ENCODE measurements at regions not wholly inside any gene's neighbourhood (a gene's known extent, or its start where the extent isn't known, plus 50 kb on each side); places are given as distances from the start of the nearest gene placed in this dataset.

GRCh38 chr12:115687094-115687493, 590.4 kb downstream of the MED13L start:
- no peak overlapping the region for H3K27ac Mint-ChIP-seq
- TF ChIP-seq CTCF (IDR thresholded peaks at IDR 0.05), result no peak
- peak; percentile 57 for DNase-seq
- peaks cover 15% of the 10 kb centered on the region for H3K27me3 Mint-ChIP-seq (ENCODE audit: low read depth, poor library complexity)
- peaks cover 68% of the 10 kb centered on the region for H3K4me1 Mint-ChIP-seq
- H3K36me3 Mint-ChIP-seq (ENCODE audit: low read depth), result no peaks in the 10 kb centered on the region
- no peaks in the 10 kb centered on the region for H3K9me3 Mint-ChIP-seq
- H3K4me3 Mint-ChIP-seq, result peak overlapping the region; percentile 44

- Mint-ChIP-seq H3K36me3 (ENCODE audit: low read depth) (peaks cover 5% of the 10 kb centered on the region), H3K9me3 (peaks cover 26% of the 10 kb centered on the region), H3K27ac (no peak overlapping the region), H3K4me1 (peaks cover 32% of the 10 kb centered on the region), H3K27me3 (ENCODE audit: low read depth, poor library complexity) (peaks cover 10% of the 10 kb centered on the region), H3K4me3 (no peak overlapping the region)
- TF ChIP-seq CTCF (IDR thresholded peaks at IDR 0.05), result no peak
- no peak for DNase-seq
These were observed 594.2 kb downstream of the MED13L start for GRCh38 chr12:115683240-115683780.

GRCh38 chr12:115680967-115681366, 596.5 kb downstream of the MED13L start:
- no peak overlapping the region for H3K4me3 Mint-ChIP-seq
- no peak overlapping the region for H3K27ac Mint-ChIP-seq
- DNase-seq, result no peak
- peaks cover 29% of the 10 kb centered on the region for H3K9me3 Mint-ChIP-seq
- peaks cover 5% of the 10 kb centered on the region for H3K36me3 Mint-ChIP-seq (ENCODE audit: low read depth)
- peaks cover 8% of the 10 kb centered on the region for H3K4me1 Mint-ChIP-seq
- TF ChIP-seq CTCF (IDR thresholded peaks at IDR 0.05), result no peak
- H3K27me3 Mint-ChIP-seq (ENCODE audit: low read depth, poor library complexity), result peaks cover 12% of the 10 kb centered on the region

GRCh38 chr12:115672506-115673080, 604.9 kb downstream of the MED13L start:
- TF ChIP-seq CTCF (IDR thresholded peaks at IDR 0.05), result no peak
- no peaks in the 10 kb centered on the region for H3K36me3 Mint-ChIP-seq (ENCODE audit: low read depth)
- no peak overlapping the region for H3K27ac Mint-ChIP-seq
- H3K9me3 Mint-ChIP-seq, result peaks cover 4% of the 10 kb centered on the region
- H3K27me3 Mint-ChIP-seq (ENCODE audit: low read depth, poor library complexity), result peaks cover 29% of the 10 kb centered on the region
- no peak overlapping the region for H3K4me3 Mint-ChIP-seq
- H3K4me1 Mint-ChIP-seq, result peaks cover 19% of the 10 kb centered on the region
- no peak for DNase-seq

GRCh38 chr12:115672086-115672485, 605.4 kb downstream of the MED13L start:
- Mint-ChIP-seq H3K9me3 (peaks cover 4% of the 10 kb centered on the region), H3K36me3 (ENCODE audit: low read depth) (no peaks in the 10 kb centered on the region)

More at GRCh38 chr12:115672086-115672485, 605.4 kb downstream of the MED13L start:
- Mint-ChIP-seq H3K4me3 (no peak overlapping the region), H3K27ac (no peak overlapping the region), H3K27me3 (ENCODE audit: low read depth, poor library complexity) (peaks cover 25% of the 10 kb centered on the region), H3K4me1 (peaks cover 23% of the 10 kb centered on the region)
- DNase-seq, result no peak
- no peak for TF ChIP-seq CTCF (IDR thresholded peaks at IDR 0.05)

All from nephron progenitor cell (in vitro differentiated cells).